Cardiac fibroblast (primary cell): ENCODE measurements at regions not wholly inside any gene's neighbourhood (a gene's known extent, or its start where the extent isn't known, plus 50 kb on each side); places are given as distances from the start of the nearest gene placed in this dataset.
"Not testable (repeated sequence)": the region's sequence is repeated elsewhere in the genome, so short reads cannot be mapped to it uniquely, and the experiment has no call there.

Source experiments
- DNase-seq, 2 donors: peaks; one replicate each; pipeline versions ENCODE4 v3.0.0 to v3.0.0-alpha.2; 2010; ENCODE audit warnings: low read depth in 2 of 2
- H3K4me3 ChIP-seq, 2 donors: replicated peaks in 1 of 2; 1 replicate in 1 of 2; 2 replicates in 1 of 2; pipeline ENCODE4 v1.5.1; 2011; ENCODE audit warnings: low read depth in 2 of 2, low read length in 2 of 2, mild to moderate bottlenecking in 2 of 2, moderate library complexity in 1 of 2
- TF ChIP-seq, protein P1 (sequence below): IDR thresholded peaks from one replicate; pipeline ENCODE4 v1.5.1; 2011; ENCODE audit warnings: low read depth, mild to moderate bottlenecking, low read length, inconsistent platforms

DNA sequence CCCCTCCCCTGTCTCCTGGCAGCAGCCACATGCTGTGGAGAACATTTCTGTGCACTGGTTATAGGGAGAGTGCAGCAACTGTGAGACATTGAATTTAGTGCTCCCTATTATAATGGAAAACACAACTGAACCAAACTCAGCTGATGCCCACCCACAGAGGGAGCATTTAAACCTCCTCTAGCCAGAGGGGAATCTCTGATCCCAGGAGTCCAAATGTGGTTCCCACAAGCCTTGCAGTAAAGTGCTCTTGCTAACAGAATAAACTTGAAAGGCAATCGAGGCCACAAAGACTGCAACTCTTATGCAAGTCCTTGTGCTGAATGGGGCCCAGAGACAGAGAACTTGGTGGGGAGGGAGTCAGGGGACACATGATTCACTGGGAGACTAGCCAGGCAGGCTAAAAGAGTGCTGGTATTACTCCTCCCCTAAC, 638.8 kb upstream of the VRK2 start:
- no peak overlapping the region for H3K4me3 ChIP-seq
- TF ChIP-seq, protein P1, sequence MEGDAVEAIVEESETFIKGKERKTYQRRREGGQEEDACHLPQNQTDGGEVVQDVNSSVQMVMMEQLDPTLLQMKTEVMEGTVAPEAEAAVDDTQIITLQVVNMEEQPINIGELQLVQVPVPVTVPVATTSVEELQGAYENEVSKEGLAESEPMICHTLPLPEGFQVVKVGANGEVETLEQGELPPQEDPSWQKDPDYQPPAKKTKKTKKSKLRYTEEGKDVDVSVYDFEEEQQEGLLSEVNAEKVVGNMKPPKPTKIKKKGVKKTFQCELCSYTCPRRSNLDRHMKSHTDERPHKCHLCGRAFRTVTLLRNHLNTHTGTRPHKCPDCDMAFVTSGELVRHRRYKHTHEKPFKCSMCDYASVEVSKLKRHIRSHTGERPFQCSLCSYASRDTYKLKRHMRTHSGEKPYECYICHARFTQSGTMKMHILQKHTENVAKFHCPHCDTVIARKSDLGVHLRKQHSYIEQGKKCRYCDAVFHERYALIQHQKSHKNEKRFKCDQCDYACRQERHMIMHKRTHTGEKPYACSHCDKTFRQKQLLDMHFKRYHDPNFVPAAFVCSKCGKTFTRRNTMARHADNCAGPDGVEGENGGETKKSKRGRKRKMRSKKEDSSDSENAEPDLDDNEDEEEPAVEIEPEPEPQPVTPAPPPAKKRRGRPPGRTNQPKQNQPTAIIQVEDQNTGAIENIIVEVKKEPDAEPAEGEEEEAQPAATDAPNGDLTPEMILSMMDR = no peak
- no peak for DNase-seq

DNA sequence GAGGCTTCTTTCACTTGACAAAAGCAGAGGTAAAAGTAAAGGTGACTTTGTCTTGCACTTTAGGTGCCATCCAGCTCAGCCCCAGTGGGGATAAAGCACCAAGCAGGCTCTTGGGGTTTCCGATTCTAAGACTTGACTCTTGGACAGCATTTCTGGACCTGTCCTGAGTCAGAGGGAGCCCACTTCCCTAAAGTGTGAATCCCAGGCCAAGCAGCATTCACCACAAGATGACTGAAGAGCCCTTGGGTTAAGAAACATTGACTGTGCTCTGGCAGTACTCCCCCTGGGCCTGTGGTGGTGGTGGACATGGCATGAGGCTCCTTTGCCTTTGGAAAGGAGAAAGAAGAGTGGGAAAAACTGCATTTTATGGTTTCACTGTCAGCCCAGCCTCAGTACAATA, 638.0 kb upstream of the VRK2 start:
- TF ChIP-seq, protein P1 = no peak
- H3K4me3 ChIP-seq = no peak overlapping the region
- no peak for DNase-seq

DNA sequence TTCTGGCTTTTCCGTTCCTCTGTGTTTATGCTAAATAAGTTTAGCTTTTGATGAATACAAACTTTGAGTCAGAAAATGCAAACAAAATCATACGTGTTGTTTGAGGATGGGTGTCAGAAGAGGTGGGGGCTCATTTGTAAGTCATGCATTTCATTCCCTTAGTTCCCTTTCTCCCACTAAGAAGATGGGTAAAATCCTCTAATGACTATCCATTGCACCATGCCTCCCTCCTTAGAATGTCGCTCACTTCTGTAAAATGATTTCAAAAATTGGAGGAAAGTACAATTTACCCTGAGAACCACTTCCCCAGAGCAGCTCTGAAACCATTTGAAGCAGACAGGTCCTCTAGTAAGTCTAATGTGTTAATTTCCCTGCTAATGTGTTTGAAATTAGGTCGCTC, 629.6 kb upstream of the VRK2 start:
- no peak for DNase-seq
- TF ChIP-seq, protein P1 = no peak
- no peak overlapping the region for H3K4me3 ChIP-seq

DNA sequence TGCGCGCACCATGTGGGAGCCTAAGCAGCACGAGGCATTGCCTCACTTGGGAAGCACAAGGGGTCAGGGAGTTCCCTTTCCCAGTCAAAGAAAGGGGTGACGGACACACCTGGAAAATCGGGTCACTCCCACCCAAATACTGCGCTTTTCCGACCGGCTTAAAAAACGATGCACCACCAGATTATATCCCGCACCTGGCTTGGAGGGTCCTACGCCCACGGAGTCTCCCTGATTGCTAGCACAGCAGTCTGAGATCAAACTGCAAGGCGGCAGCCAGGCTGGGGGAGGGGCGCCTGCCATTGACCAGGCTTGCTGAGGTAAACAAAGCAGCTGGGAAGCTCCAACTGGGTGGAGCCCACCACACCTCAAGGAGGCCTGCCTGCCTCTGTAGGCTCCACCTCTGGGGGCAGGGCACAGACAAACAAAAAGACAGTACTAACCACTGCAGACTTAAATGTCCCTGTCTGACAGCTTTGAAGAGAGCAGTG, 627.7 kb upstream of the VRK2 start:
- H3K4me3 ChIP-seq, DNase-seq: not testable (repeated sequence)

DNA sequence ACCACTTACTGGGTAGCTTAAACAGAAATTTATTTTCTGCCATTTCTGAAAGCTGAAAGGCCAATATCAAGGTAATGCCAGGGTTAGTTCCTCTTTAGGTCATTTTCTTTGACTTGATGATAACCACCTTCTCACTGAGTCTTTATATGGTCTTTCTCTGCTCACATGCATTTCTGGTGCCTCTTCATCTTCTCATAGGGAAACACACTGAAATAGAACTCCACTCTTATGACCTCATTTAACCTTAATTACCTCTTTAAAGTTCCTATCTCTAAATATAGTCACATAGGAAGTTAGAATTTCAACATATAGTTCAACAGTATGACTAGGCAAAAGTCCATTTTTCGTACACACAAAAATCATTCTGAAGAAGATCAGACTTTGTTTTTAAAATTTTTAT, 616.8 kb upstream of the VRK2 start:
- DNase-seq = no peak
- H3K4me3 ChIP-seq = no peak overlapping the region
- TF ChIP-seq, protein P1 = no peak

DNA sequence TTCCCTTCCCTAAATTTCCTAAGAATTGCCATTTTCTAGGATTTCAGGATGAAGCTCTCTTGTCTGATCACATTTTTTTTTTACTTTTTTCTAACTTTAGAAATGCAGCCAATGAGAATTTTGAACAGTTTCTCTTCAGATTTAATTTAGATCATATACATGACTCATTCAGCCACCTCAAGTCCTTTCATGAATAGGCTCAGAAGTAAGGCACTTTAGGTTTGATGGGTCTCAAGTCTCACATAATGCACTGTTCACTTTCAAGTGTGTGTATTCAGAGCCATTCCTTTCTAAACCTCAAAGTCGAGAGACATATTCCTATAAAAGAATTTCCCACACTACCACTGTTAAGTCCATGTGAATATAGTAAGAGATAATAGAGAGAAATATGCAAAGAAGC, 614.1 kb upstream of the VRK2 start:
- DNase-seq = peak in 1 of 2 donors; percentile 2
- H3K4me3 ChIP-seq = no peak overlapping the region
- TF ChIP-seq, protein P1 = no peak

DNA sequence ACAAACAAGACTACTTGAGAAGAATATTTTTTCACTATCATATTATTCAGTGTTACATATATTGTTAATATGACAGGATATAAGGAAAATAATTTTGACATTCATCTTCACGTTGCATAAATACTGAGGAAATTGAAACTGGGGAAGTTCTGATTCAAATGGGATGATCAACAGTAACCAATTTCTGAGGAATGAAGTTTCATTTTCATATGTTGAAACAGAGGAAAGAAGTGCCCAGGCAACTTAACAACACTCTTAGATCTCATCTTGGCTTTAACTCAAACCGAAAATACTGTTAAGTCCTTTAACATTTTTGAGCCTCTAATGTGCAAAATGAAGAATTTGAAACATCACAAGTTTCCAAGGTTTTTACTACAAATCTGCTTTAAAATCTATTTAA, 612.2 kb upstream of the VRK2 start:
- TF ChIP-seq, protein P1 = no peak
- DNase-seq = no peak
- H3K4me3 ChIP-seq = no peak overlapping the region
